ENCODE measurements at regions not wholly inside any gene's neighbourhood (a gene's known extent, or its start where the extent isn't known, plus 50 kb on each side); places are given as distances from the start of the nearest gene placed in this dataset.

GRCh38 chr3:177340243-177340830 is 143.1 kb upstream of the TBL1XR1 start:
- Histone ChIP-seq H3K56ac (replicated peaks; ENCODE audit: insufficient read length, low read depth, low read length) (no peak overlapping the region), H2AK5ac (ENCODE audit: low read depth, low read length) (no peak overlapping the region), H3K27ac (ENCODE audit: low read depth, low read length) (no peak overlapping the region), H3K27me3 (replicated peaks in 1 of 4; ENCODE audit: control insufficient read depth in 3 of 4, extremely low read depth in 1 of 4, insufficient read depth in 3 of 4, low read length in 3 of 4) (peaks cover 8 to 25% (median 24%) of the 10 kb centered on the region in 4 experiments), H3K4me3 (ENCODE audit: extremely low read depth in 1 of 4, insufficient read depth in 2 of 4, low read depth in 3 of 4, low read length in 4 of 4) (no peak overlapping the region), H3K4me2 (ENCODE audit: insufficient read depth in 1 of 2, low read depth in 2 of 2, low read length in 2 of 2) (no peak overlapping the region), H3K9ac (replicated peaks in 1 of 4; ENCODE audit: extremely low read depth in 1 of 4, low read depth in 3 of 4, low read length in 3 of 4) (no peak overlapping the region), H3K23ac (ENCODE audit: insufficient read length) (no peak overlapping the region), H2BK120ac (replicated peaks; ENCODE audit: low read depth, low read length) (no peak overlapping the region), H3K4me1 (replicated peaks in 1 of 4; ENCODE audit: control insufficient read depth in 3 of 4, insufficient read depth in 4 of 4, low read length in 3 of 4) (peaks cover 3 to 5% (median 3%) of the 10 kb centered on the region in 4 experiments; a peak in 4 of 7 replicates), H4K5ac (ENCODE audit: insufficient read length, low read depth, low read length) (no peak overlapping the region), H3K23me2 (ENCODE audit: low read depth, low read length) (no peaks in the 10 kb centered on the region), H2BK15ac (ENCODE audit: low read length) (no peak overlapping the region), H4K8ac (ENCODE audit: extremely low read depth, insufficient read depth, low read length) (no peak overlapping the region), H3K79me2 (ENCODE audit: control insufficient read depth in 1 of 2, insufficient read depth in 2 of 2, low read length in 2 of 2) (no peaks in the 10 kb centered on the region), H3K18ac (ENCODE audit: extremely low read depth, low read length) (no peak overlapping the region), H4K20me1 (replicated peaks in 1 of 2; ENCODE audit: control insufficient read depth in 1 of 2, insufficient read depth in 2 of 2, low read length in 2 of 2) (peaks cover 0 to 1% of the 10 kb centered on the region in 2 experiments), H2BK20ac (ENCODE audit: low read length) (no peak overlapping the region), H2BK5ac (ENCODE audit: low read depth, low read length) (no peak overlapping the region), H3K79me1 (ENCODE audit: low read depth, low read length) (no peaks in the 10 kb centered on the region), H4K91ac (replicated peaks; ENCODE audit: insufficient read length, low read length) (no peak overlapping the region), H2AFZ (ENCODE audit: low read length) (no peak overlapping the region), H2BK12ac (ENCODE audit: low read depth, low read length) (no peak overlapping the region), H3K9me3 (ENCODE audit: insufficient read depth in 2 of 2, low read depth in 1 of 2, low read length in 1 of 2) (no peaks in the 10 kb centered on the region), H3K14ac (ENCODE audit: insufficient read length) (no peak overlapping the region), H3K36me3 (ENCODE audit: control insufficient read depth in 2 of 4, insufficient read depth in 4 of 4, low read length in 3 of 4) (no peaks in the 10 kb centered on the region), H3K4ac (replicated peaks; ENCODE audit: insufficient read length, low read depth, low read length) (no peak overlapping the region)
- TF ChIP-seq EP300 (IDR thresholded peaks at IDR 0.05; ENCODE audit: borderline replicate concordance in 1 of 2, low read depth in 2 of 2, low read length in 2 of 2) (no peak), RXRA (IDR thresholded peaks at IDR 0.05; ENCODE audit: insufficient read depth, low read depth, low read length) (no peak), RAD21 (IDR thresholded peaks at IDR 0.05 in 1 of 2, conservative IDR thresholded peaks at IDR 0.05 in 1 of 2; ENCODE audit: low read depth in 2 of 2, low read length in 2 of 2) (no peak), JUND (IDR thresholded peaks at IDR 0.05; ENCODE audit: low read length) (no peak), GTF2F1 (IDR thresholded peaks at IDR 0.05; ENCODE audit: borderline replicate concordance, low read depth, low read length) (no peak), ASH2L (IDR thresholded peaks at IDR 0.05; ENCODE audit: low read length) (no peak), CHD2 (IDR thresholded peaks at IDR 0.05; ENCODE audit: low read length) (no peak), BRCA1 (IDR thresholded peaks at IDR 0.05; ENCODE audit: low read depth, low read length) (no peak), TCF12 (IDR thresholded peaks at IDR 0.05; ENCODE audit: low read depth, low read length) (no peak), PHF8 (conservative IDR thresholded peaks at IDR 0.05; ENCODE audit: low read depth, low read length) (no peak), SIN3A (conservative IDR thresholded peaks at IDR 0.05 in 1 of 2, IDR thresholded peaks at IDR 0.05 in 1 of 2; ENCODE audit: low read depth in 1 of 2, low read length in 2 of 2) (no peak), SAP30 (IDR thresholded peaks at IDR 0.05; ENCODE audit: insufficient read depth, insufficient replicate concordance, low read length) (no peak), BACH1 (IDR thresholded peaks at IDR 0.05; ENCODE audit: low read length) (no peak), SP1 (IDR thresholded peaks at IDR 0.05; ENCODE audit: low read depth, low read length) (no peak)
- 89% methylated on average over 2 of the region's 2 CpGs; no CpG with 5 or more reads in 1 of the 2 experiments for WGBS, 2 experiments (ENCODE audit: extremely low coverage in 1 of 2, insufficient coverage in 1 of 2, insufficient read length in 1 of 2, insufficient replicate concordance in 2 of 2, low coverage in 1 of 2, low lambda C conversion rate in 2 of 2, missing lambda C conversion rate in 1 of 2)
- FAIRE-seq (no peak), DNase-seq (ENCODE audit: low read depth in 1 of 2, low spot score in 2 of 2) (peak in 1 of 2 experiments; percentile 1)
- POLR2A ChIA-PET (ENCODE audit: partially characterized antibody) = no interaction called here
- CTCF ChIA-PET (ENCODE audit: partially characterized antibody) = interaction anchor here (0.6 to 1.2 kb wide), 2 partner anchors 17 to 727 kb away, joined by 3 read pairs; no protein-coding TSS in a partner anchor
